ENCODE measurements at regions not wholly inside any gene's neighbourhood (a gene's known extent, or its start where the extent isn't known, plus 50 kb on each side); places are given as distances from the start of the nearest gene placed in this dataset.

- no peak for TF ChIP-seq CTCF (IDR thresholded peaks at IDR 0.05)
- TF ChIP-seq POLR2AphosphoS5 (IDR thresholded peaks at IDR 0.05; ENCODE audit: insufficient read depth in 1 of 2, low read depth in 1 of 2) = no peak
These were observed 58.1 kb downstream of the GGTLC2 start for GRCh38 chr22:22702237-22703202.
